Endodermal cell (in vitro differentiated cells): ENCODE measurements at regions not wholly inside any gene's neighbourhood (a gene's known extent, or its start where the extent isn't known, plus 50 kb on each side); places are given as distances from the start of the nearest gene placed in this dataset.
"Not testable (repeated sequence)": the region's sequence is repeated elsewhere in the genome, so short reads cannot be mapped to it uniquely, and the experiment has no call there.

ENCODE experiments used
- DNase-seq: peaks from one replicate; pipeline ENCODE4 v3.0.0-alpha.2; 2017
- H3K27ac ChIP-seq: 2 replicates; pipeline ENCODE4 v1.5.1; 2013; ENCODE audit warnings: mild to moderate bottlenecking, low read depth, low read length, moderate library complexity
- H3K27me3 ChIP-seq: 2 replicates; pipeline ENCODE4 v1.6.1; 2013; ENCODE audit warnings: mild to moderate bottlenecking, low read length, moderate library complexity; ENCODE audit not compliant: insufficient read depth, control insufficient read depth, poor library complexity, severe bottlenecking
- H3K36me3 ChIP-seq: 2 replicates; pipeline ENCODE4 v1.7.0; 2013; ENCODE audit warnings: mild to moderate bottlenecking, low read length, moderate library complexity; ENCODE audit not compliant: control insufficient read depth, insufficient read depth
- H3K4me1 ChIP-seq: one replicate; pipeline ENCODE4 v1.7.0; 2013; ENCODE audit warnings: low read length; ENCODE audit not compliant: control insufficient read depth, insufficient read depth
- H3K4me3 ChIP-seq: 2 replicates; pipeline ENCODE4 v1.5.1; 2013; ENCODE audit warnings: mild to moderate bottlenecking, low read length, moderate library complexity
- H3K9ac ChIP-seq: 2 replicates; pipeline ENCODE4 v1.6.1; 2013; ENCODE audit warnings: mild to moderate bottlenecking, low read length, moderate library complexity; ENCODE audit not compliant: poor library complexity, severe bottlenecking; ENCODE audit errors: extremely low read depth
- H3K9me3 ChIP-seq: 2 replicates; pipeline ENCODE4 v1.6.1; 2013; ENCODE audit warnings: mild to moderate bottlenecking, low read length, moderate library complexity; ENCODE audit not compliant: control insufficient read depth
- H3K27ac Mint-ChIP-seq: 2 replicates; pipeline ENCODE4 v1.8.0; 2020; ENCODE audit warnings: mixed read lengths
- H3K27me3 Mint-ChIP-seq: 2 replicates; pipeline ENCODE4 v1.8.0; 2021; ENCODE audit warnings: mild to moderate bottlenecking, mixed read lengths; ENCODE audit not compliant: insufficient read depth
- H3K36me3 Mint-ChIP-seq: 2 replicates; pipeline ENCODE4 v1.8.0; 2020; ENCODE audit warnings: low read depth, mixed read lengths
- H3K4me1 Mint-ChIP-seq: 2 replicates; pipeline ENCODE4 v1.8.0; 2020; ENCODE audit warnings: mixed read lengths
- H3K4me3 Mint-ChIP-seq: 2 replicates; pipeline ENCODE4 v1.8.0; 2020; ENCODE audit warnings: mild to moderate bottlenecking, moderate library complexity, mixed read lengths
- H3K9me3 Mint-ChIP-seq: 2 replicates; pipeline ENCODE4 v1.8.0; 2020; ENCODE audit warnings: mild to moderate bottlenecking, mixed read lengths
- WGBS, 2 experiments: methylation state at CpG; one replicate each; pipeline versions ENCODE4 v1.1.5 to v1.1.7; 2013; ENCODE audit warnings: missing lambda C conversion rate in 2 of 2, mixed read lengths in 1 of 2; ENCODE audit not compliant: insufficient coverage in 1 of 2, insufficient read length in 1 of 2; 5-methylcytosine and 5-hydroxymethylcytosine counted together
- TF ChIP-seq, protein P1 (sequence below): fragments of 200-600 bp; sonication (generic); conservative IDR thresholded peaks from 2 replicates; pipeline ENCODE4 v1.5.0; 2021; ENCODE audit warnings: antibody characterized with exemption, mild to moderate bottlenecking

- Mint-ChIP-seq H3K36me3 (no peaks in the 10 kb centered on the region), H3K9me3 (no peaks in the 10 kb centered on the region), H3K4me1 (peaks cover 12% of the 10 kb centered on the region), H3K27me3 (no peaks in the 10 kb centered on the region), H3K27ac (no peak overlapping the region), H3K4me3 (no peak overlapping the region)
- H3K4me3 ChIP-seq: no peak overlapping the region
- no peaks in the 10 kb centered on the region for H3K9me3 ChIP-seq
- DNase-seq: no peak
- H3K36me3 ChIP-seq: no peaks in the 10 kb centered on the region
- no peaks in the 10 kb centered on the region for H3K27me3 ChIP-seq
- TF ChIP-seq, protein P1, sequence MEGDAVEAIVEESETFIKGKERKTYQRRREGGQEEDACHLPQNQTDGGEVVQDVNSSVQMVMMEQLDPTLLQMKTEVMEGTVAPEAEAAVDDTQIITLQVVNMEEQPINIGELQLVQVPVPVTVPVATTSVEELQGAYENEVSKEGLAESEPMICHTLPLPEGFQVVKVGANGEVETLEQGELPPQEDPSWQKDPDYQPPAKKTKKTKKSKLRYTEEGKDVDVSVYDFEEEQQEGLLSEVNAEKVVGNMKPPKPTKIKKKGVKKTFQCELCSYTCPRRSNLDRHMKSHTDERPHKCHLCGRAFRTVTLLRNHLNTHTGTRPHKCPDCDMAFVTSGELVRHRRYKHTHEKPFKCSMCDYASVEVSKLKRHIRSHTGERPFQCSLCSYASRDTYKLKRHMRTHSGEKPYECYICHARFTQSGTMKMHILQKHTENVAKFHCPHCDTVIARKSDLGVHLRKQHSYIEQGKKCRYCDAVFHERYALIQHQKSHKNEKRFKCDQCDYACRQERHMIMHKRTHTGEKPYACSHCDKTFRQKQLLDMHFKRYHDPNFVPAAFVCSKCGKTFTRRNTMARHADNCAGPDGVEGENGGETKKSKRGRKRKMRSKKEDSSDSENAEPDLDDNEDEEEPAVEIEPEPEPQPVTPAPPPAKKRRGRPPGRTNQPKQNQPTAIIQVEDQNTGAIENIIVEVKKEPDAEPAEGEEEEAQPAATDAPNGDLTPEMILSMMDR: no peak
- no peaks in the 10 kb centered on the region for H3K4me1 ChIP-seq
- no peak overlapping the region for H3K27ac ChIP-seq
- H3K9ac ChIP-seq: no peak overlapping the region
These were observed 1387.9 kb downstream of the CDH8 start for GRCh38 chr16:60648290-60648689.

DNA sequence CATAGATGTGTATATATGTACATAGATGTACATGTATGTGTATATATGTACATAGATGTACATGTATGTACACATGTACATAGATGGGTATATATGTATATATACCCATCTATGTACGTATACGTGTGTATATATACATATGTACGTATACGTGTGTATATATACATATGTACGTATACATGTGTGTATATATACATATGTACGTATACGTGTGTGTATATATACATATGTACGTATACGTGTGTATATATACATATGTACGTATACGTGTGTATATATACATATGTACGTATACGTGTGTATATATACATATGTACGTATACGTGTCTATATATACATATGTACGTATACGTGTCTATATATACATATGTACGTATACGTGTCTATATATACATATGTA is 1388.8 kb downstream of the CDH8 start:
- H3K36me3 Mint-ChIP-seq, H3K4me1 ChIP-seq, H3K9me3 ChIP-seq, H3K27me3 Mint-ChIP-seq, H3K9ac ChIP-seq, H3K4me3 ChIP-seq, DNase-seq, H3K27ac Mint-ChIP-seq, H3K4me3 Mint-ChIP-seq, H3K27ac ChIP-seq, H3K27me3 ChIP-seq, H3K36me3 ChIP-seq, H3K9me3 Mint-ChIP-seq: not testable (repeated sequence)
- peaks cover 12% of the 10 kb centered on the region for H3K4me1 Mint-ChIP-seq
- no CpG with 5 or more reads among the region's 19 CpGs for WGBS, 2 experiments

DNA sequence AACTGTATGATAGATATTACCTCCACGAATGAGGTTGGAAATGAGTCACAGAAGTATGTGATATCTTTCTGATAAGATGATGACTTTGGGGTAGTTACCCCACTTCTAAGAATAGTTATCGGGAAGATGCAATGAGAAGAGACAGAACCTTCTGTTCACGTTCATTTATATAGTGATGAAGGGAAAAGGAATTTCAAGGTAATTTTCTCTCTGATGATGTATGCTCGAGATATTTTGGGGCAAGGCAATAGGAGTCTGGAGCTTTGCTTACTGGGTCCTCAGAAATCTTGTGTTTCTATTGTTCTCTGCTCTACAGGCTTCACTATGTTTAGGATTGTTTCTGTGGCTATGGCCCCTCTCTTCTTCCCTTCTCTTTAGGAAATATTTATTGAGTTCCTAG is 1389.6 kb downstream of the CDH8 start:
- H3K4me1 ChIP-seq: no peaks in the 10 kb centered on the region
- Mint-ChIP-seq H3K4me1 (peaks cover 12% of the 10 kb centered on the region), H3K9me3 (no peaks in the 10 kb centered on the region), H3K27me3 (no peaks in the 10 kb centered on the region), H3K27ac (no peak overlapping the region), H3K36me3 (no peaks in the 10 kb centered on the region), H3K4me3 (no peak overlapping the region)
- no peaks in the 10 kb centered on the region for H3K27me3 ChIP-seq
- no peak overlapping the region for H3K4me3 ChIP-seq
- H3K9ac ChIP-seq: no peak overlapping the region
- 97 to 100% methylated on average over 2 to 4 of the region's 4 CpGs for WGBS, 2 experiments
- no peaks in the 10 kb centered on the region for H3K9me3 ChIP-seq
- TF ChIP-seq, protein P1: no peak
- H3K36me3 ChIP-seq: no peaks in the 10 kb centered on the region
- DNase-seq: no peak
- H3K27ac ChIP-seq: no peak overlapping the region

DNA sequence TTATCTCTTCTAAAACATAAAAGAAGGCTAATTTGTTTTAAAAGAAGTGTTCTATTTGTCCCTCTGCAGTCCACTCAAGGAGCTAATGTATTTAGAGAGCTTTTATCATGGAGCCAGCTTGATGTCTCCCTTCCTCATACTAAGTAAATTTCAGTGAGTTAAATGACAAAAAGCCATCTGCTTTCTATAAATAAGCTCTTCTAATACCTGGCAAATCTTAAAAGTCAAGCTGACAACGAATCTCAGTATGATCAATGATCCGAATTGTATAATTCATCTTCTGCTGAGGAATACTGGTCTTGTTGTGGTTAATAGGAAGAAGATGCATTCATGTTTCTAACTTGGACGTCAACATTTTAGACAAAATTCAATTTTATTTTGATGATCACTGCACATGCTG is 1390.7 kb downstream of the CDH8 start:
- H3K27me3 Mint-ChIP-seq: no peaks in the 10 kb centered on the region
- no peak for DNase-seq
- H3K36me3 Mint-ChIP-seq: no peaks in the 10 kb centered on the region
- H3K4me1 Mint-ChIP-seq: peaks cover 12% of the 10 kb centered on the region
- Histone ChIP-seq H3K27ac (no peak overlapping the region), H3K36me3 (no peaks in the 10 kb centered on the region), H3K4me1 (no peaks in the 10 kb centered on the region), H3K27me3 (no peaks in the 10 kb centered on the region), H3K9ac (no peak overlapping the region), H3K9me3 (no peaks in the 10 kb centered on the region), H3K4me3 (no peak overlapping the region)
- no peak overlapping the region for H3K4me3 Mint-ChIP-seq
- TF ChIP-seq, protein P1: no peak
- H3K9me3 Mint-ChIP-seq: no peaks in the 10 kb centered on the region
- WGBS, 2 experiments: 86 to 87% methylated on average over 1 to 3 of the region's 3 CpGs
- H3K27ac Mint-ChIP-seq: no peak overlapping the region
